KBM-7 (cell line): ENCODE measurements at regions not wholly inside any gene's neighbourhood (a gene's known extent, or its start where the extent isn't known, plus 50 kb on each side); places are given as distances from the start of the nearest gene placed in this dataset.
"Not testable (repeated sequence)": the region's sequence is repeated elsewhere in the genome, so short reads cannot be mapped to it uniquely, and the experiment has no call there.

Source experiments
- DNase-seq: peaks from one replicate; pipeline ENCODE4 v3.0.0-alpha.2; 2015
- in situ Hi-C: fragments of 300-500 bp; cut with MboI; formaldehyde crosslinking; loops from 2 replicates; pipeline ENCODE4 v1.14.3; 2020; ENCODE audit warnings: low sequenced_read_pairs, low pct_unique_long_range_greater_than_20kb, mixed read lengths

GRCh38 chr12:19915392-19916195, 452.7 kb upstream of the PDE3A start:
- in situ Hi-C loops: no loop called here
- peak; percentile 54 for DNase-seq

GRCh38 chr12:19916196-19916753, 452.1 kb upstream of the PDE3A start:
- no peak for DNase-seq
- in situ Hi-C loops: no loop called here

- peak; percentile 45 for DNase-seq
- in situ Hi-C loops: no loop called here
Measured at GRCh38 chr12:19916974-19917373, 451.4 kb upstream of the PDE3A start.

- in situ Hi-C loops: not testable (repeated sequence)
- DNase-seq: peak; percentile 75
Measured at GRCh38 chr12:19921716-19922115, 446.6 kb upstream of the PDE3A start.

- DNase-seq: no peak
- in situ Hi-C loops: no loop called here
Measured at GRCh38 chr12:19922717-19923116, 445.6 kb upstream of the PDE3A start.

GRCh38 chr12:19924360-19924759, 444.0 kb upstream of the PDE3A start:
- no peak for DNase-seq
- in situ Hi-C loops: no loop called here

GRCh38 chr12:19925841-19926240, 442.5 kb upstream of the PDE3A start:
- no peak for DNase-seq
- in situ Hi-C loops: no loop called here

- DNase-seq: no peak
- in situ Hi-C loops: no loop called here
Measured at GRCh38 chr12:19926266-19926665, 442.1 kb upstream of the PDE3A start.

GRCh38 chr12:19927661-19928060, 440.7 kb upstream of the PDE3A start:
- in situ Hi-C loops: no loop called here

GRCh38 chr12:19932413-19932812, 435.9 kb upstream of the PDE3A start:
- in situ Hi-C loops: no loop called here
- DNase-seq: no peak

More at GRCh38 chr12:19927661-19928060, 440.7 kb upstream of the PDE3A start:
- DNase-seq: no peak

- no peak for DNase-seq
- in situ Hi-C loops: no loop called here
Measured at GRCh38 chr12:19933924-19934323, 434.4 kb upstream of the PDE3A start.

GRCh38 chr12:19937161-19937560, 431.2 kb upstream of the PDE3A start:
- in situ Hi-C loops: no loop called here
- no peak for DNase-seq

GRCh38 chr12:19938031-19938430, 430.3 kb upstream of the PDE3A start:
- in situ Hi-C loops: no loop called here
- DNase-seq: no peak

GRCh38 chr12:19938491-19938890, 429.8 kb upstream of the PDE3A start:
- in situ Hi-C loops: no loop called here
- DNase-seq: no peak

GRCh38 chr12:19940267-19940666, 428.1 kb upstream of the PDE3A start:
- in situ Hi-C loops: no loop called here
- no peak for DNase-seq

- no peak for DNase-seq
- in situ Hi-C loops: no loop called here
Measured at GRCh38 chr12:19941096-19941495, 427.2 kb upstream of the PDE3A start.

- no peak for DNase-seq
- in situ Hi-C loops: no loop called here
Measured at GRCh38 chr12:19945559-19946435, 422.5 kb upstream of the PDE3A start.

- in situ Hi-C loops: no loop called here
- DNase-seq: no peak
Measured at GRCh38 chr12:19946550-19946949, 421.8 kb upstream of the PDE3A start.

GRCh38 chr12:19947344-19947743, 421.0 kb upstream of the PDE3A start:
- in situ Hi-C loops: no loop called here
- DNase-seq: no peak

GRCh38 chr12:19951664-19952063, 416.7 kb upstream of the PDE3A start:
- no peak for DNase-seq
- in situ Hi-C loops: no loop called here
